ENCODE measurements at regions not wholly inside any gene's neighbourhood (a gene's known extent, or its start where the extent isn't known, plus 50 kb on each side); places are given as distances from the start of the nearest gene placed in this dataset.

GRCh38 chr2:183371545-183371944 lies 247.3 kb downstream of the NUP35 start:
- Mint-ChIP-seq H3K27me3 (ENCODE audit: insufficient read depth, low read depth, poor library complexity) (no peaks in the 10 kb centered on the region), H3K9me3 (no peaks in the 10 kb centered on the region), H3K36me3 (ENCODE audit: low read depth) (no peaks in the 10 kb centered on the region), H3K4me3 (no peak overlapping the region), H3K4me1 (no peaks in the 10 kb centered on the region), H3K27ac (no peak overlapping the region)
- H3K27me3 ChIP-seq (ENCODE audit: insufficient read depth) = no peaks in the 10 kb centered on the region
- TF ChIP-seq ZNF331 (CRISPR knock-in tag; IDR thresholded peaks at IDR 0.05; ENCODE audit: low read depth) (no peak), POLR2AphosphoS5 (IDR thresholded peaks at IDR 0.05; ENCODE audit: low read depth) (no peak)
- no peak overlapping the region for H3K4me2 ChIP-seq
- no peaks in the 10 kb centered on the region for H3F3A ChIP-seq (replicated peaks; ENCODE audit: low read depth)
- no peaks in the 10 kb centered on the region for H4K20me1 ChIP-seq (replicated peaks; ENCODE audit: insufficient read depth)
- no peaks in the 10 kb centered on the region for H3K79me2 ChIP-seq (replicated peaks; ENCODE audit: insufficient read depth)
- no peaks in the 10 kb centered on the region for H3K36me3 ChIP-seq (ENCODE audit: insufficient read depth)
- ATAC-seq (no peak), DNase-seq (ENCODE audit: low spot score) (no peak)
- no peak overlapping the region for H3K27ac ChIP-seq (ENCODE audit: low read depth)
- H3K9me2 ChIP-seq (ENCODE audit: insufficient read depth) = 0 out of 2 replicates have a peak, but pooled peaks cover 5% of the 10 kb centered on the region
- H3K4me1 ChIP-seq (ENCODE audit: insufficient read depth) = no peaks in the 10 kb centered on the region
- no peak overlapping the region for H2AFZ ChIP-seq
- no peak overlapping the region for H3K4me3 ChIP-seq

- DNase-seq (ENCODE audit: low spot score) (no peak), ATAC-seq (no peak)
- H3K9me2 ChIP-seq (ENCODE audit: insufficient read depth) = peaks cover 5% of the 10 kb centered on the region; the same call in 1 of the 2 replicates
- H3K36me3 ChIP-seq (ENCODE audit: insufficient read depth) = no peaks in the 10 kb centered on the region
- no peaks in the 10 kb centered on the region for H3K4me1 ChIP-seq (ENCODE audit: insufficient read depth)
- H3K27ac Mint-ChIP-seq = no peak overlapping the region
- H2AFZ ChIP-seq = no peak overlapping the region
- H3K27me3 Mint-ChIP-seq (ENCODE audit: insufficient read depth, low read depth, poor library complexity) = no peaks in the 10 kb centered on the region
- H3K4me1 Mint-ChIP-seq = no peaks in the 10 kb centered on the region
- no peaks in the 10 kb centered on the region for H3K9me3 Mint-ChIP-seq
- no peaks in the 10 kb centered on the region for H3K36me3 Mint-ChIP-seq (ENCODE audit: low read depth)
- H3F3A ChIP-seq (replicated peaks; ENCODE audit: low read depth) = no peaks in the 10 kb centered on the region
- H3K27ac ChIP-seq (ENCODE audit: low read depth) = no peak overlapping the region
- no peak overlapping the region for H3K4me2 ChIP-seq
- no peaks in the 10 kb centered on the region for H4K20me1 ChIP-seq (replicated peaks; ENCODE audit: insufficient read depth)
- no peaks in the 10 kb centered on the region for H3K79me2 ChIP-seq (replicated peaks; ENCODE audit: insufficient read depth)
- no peak overlapping the region for H3K4me3 ChIP-seq
- no peaks in the 10 kb centered on the region for H3K27me3 ChIP-seq (ENCODE audit: insufficient read depth)
- H3K4me3 Mint-ChIP-seq = no peak overlapping the region
- TF ChIP-seq REST (IDR thresholded peaks at IDR 0.05; ENCODE audit: unreplicated experiment) = no peak
- no peak for TF ChIP-seq EZH2 (IDR thresholded peaks at IDR 0.05; ENCODE audit: low read depth, unreplicated experiment)
- TF ChIP-seq POLR2AphosphoS5 (IDR thresholded peaks at IDR 0.05; ENCODE audit: low read depth) = no peak
- TF ChIP-seq ZNF114 (CRISPR knock-in tag; IDR thresholded peaks at IDR 0.05) = no peak
- no peak for TF ChIP-seq ETS1 (IDR thresholded peaks at IDR 0.05)
- no peak for TF ChIP-seq NANOG (IDR thresholded peaks at IDR 0.05; ENCODE audit: borderline replicate concordance)
- TF ChIP-seq ZNF462 (CRISPR knock-in tag; IDR thresholded peaks at IDR 0.05) = no peak
- no peak for TF ChIP-seq EZH2phosphoT487 (IDR thresholded peaks at IDR 0.05; ENCODE audit: unreplicated experiment)
- TF ChIP-seq ZNF331 (CRISPR knock-in tag; IDR thresholded peaks at IDR 0.05; ENCODE audit: low read depth) = no peak
- TF ChIP-seq JUNB (IDR thresholded peaks at IDR 0.05; ENCODE audit: unreplicated experiment) = no peak
- TF ChIP-seq STAT1 (IDR thresholded peaks at IDR 0.05; ENCODE audit: unreplicated experiment) = no peak
Observed at GRCh38 chr2:183375821-183376220, 251.6 kb downstream of the NUP35 start.

Data from GM23338 (cell line).